Panc1 (cell line): ENCODE measurements at regions not wholly inside any gene's neighbourhood (a gene's known extent, or its start where the extent isn't known, plus 50 kb on each side); places are given as distances from the start of the nearest gene placed in this dataset.

ENCODE experiments used
- ATAC-seq: fragments of 200-7000 bp; cut with Tn5 transposase; 2 replicates; pipeline ENCODE4 v1.9.1; 2020; ENCODE audit warnings: mild to moderate bottlenecking, moderate library complexity
- BruUV-seq: library from RNA; stranded (reverse); fragments of 400-500 nt; replicated peaks from 2 replicates; lab custom pipeline; 2021; lab: Mats Ljungman, UMichigan
- CTCF ChIA-PET: fragments of 300-600 bp; sonication (Branson Sonifier 250); formaldehyde crosslinking; loops from one replicate; lab custom pipeline; 2022; ENCODE audit warnings: antibody characterized with exemption; lab: Charles Lee
- POLR2A ChIA-PET: fragments of 300-600 bp; sonication (Branson Sonifier 250); formaldehyde crosslinking; loops from one replicate; lab custom pipeline; 2022; ENCODE audit warnings: antibody characterized with exemption; lab: Charles Lee
- DNase-seq: peaks from one replicate; pipeline ENCODE4 v3.0.0-alpha.2; 2010; ENCODE audit warnings: low read depth, low spot score
- H3K27ac ChIP-seq: 2 replicates; pipeline ENCODE4 v1.5.1; 2011; ENCODE audit warnings: mild to moderate bottlenecking, low read length, inconsistent platforms
- H3K27me3 ChIP-seq: fragments of 200-500 bp; sonication (Bioruptor generic); 2 replicates; pipeline ENCODE4 v1.6.0; 2014; ENCODE audit warnings: low read length, inconsistent platforms; ENCODE audit not compliant: control insufficient read depth, insufficient read depth
- H3K36me3 ChIP-seq: fragments of 200-500 bp; sonication (Bioruptor generic); 2 replicates; pipeline ENCODE4 v1.5.1; 2014; ENCODE audit warnings: inconsistent platforms, mild to moderate bottlenecking, low read length, moderate library complexity; ENCODE audit not compliant: control insufficient read depth, insufficient read depth
- H3K4me1 ChIP-seq: 2 replicates; pipeline ENCODE4 v1.5.1; 2011; ENCODE audit warnings: inconsistent platforms, mild to moderate bottlenecking, low read length, moderate library complexity; ENCODE audit not compliant: control insufficient read depth, insufficient read depth
- H3K4me3 ChIP-seq, 2 experiments: 2 replicates each; pipeline ENCODE4 v1.5.1; 2011 to 2012; ENCODE audit warnings: low read depth in 2 of 2, low read length in 2 of 2, mild to moderate bottlenecking in 2 of 2, inconsistent platforms in 1 of 2, moderate library complexity in 1 of 2
- H3K9me3 ChIP-seq: fragments of 200-500 bp; sonication (Bioruptor generic); 2 replicates; pipeline ENCODE4 v1.5.1; 2014; ENCODE audit warnings: low read depth, mild to moderate bottlenecking, inconsistent platforms, low read length, moderate library complexity; ENCODE audit not compliant: control insufficient read depth, insufficient read depth
- CTCF ChIP-seq: fragments of 450-650 bp; IDR thresholded peaks from 2 replicates; pipeline ENCODE4 v1.5.1; 2017; ENCODE audit warnings: mild to moderate bottlenecking
- POLR2AphosphoS5 ChIP-seq: IDR thresholded peaks from 2 replicates; pipeline ENCODE4 v1.6.1; 2012; ENCODE audit warnings: mild to moderate bottlenecking, low read depth, low read length, moderate library complexity
- SIN3A ChIP-seq: IDR thresholded peaks from 2 replicates; pipeline ENCODE4 v1.6.1; 2012; ENCODE audit warnings: low read depth, mild to moderate bottlenecking, low read length, moderate library complexity, borderline replicate concordance; ENCODE audit not compliant: insufficient read depth
- TCF7L2 ChIP-seq: IDR thresholded peaks from 2 replicates; pipeline ENCODE4 v1.6.1; 2011; ENCODE audit warnings: mild to moderate bottlenecking, low read depth, low read length, inconsistent platforms
- in situ Hi-C: cut with HindIII; loops from 2 replicates; pipeline ENCODE4 v1.10.0; 2016; ENCODE audit warnings: low sequenced_read_pairs, low pct_unique_long_range_greater_than_20kb
- intact Hi-C: fragments of 100-400 bp; cut with micrococcal nuclease; formaldehyde crosslinking; loops from one replicate; pipeline ENCODE4 v1.10.0; 2022; ENCODE audit not compliant: unreplicated experiment
- TF ChIP-seq, protein P1 (sequence below), 2 experiments: IDR thresholded peaks; 2 replicates each; pipeline ENCODE4 v1.6.1; 2011 to 2012; ENCODE audit warnings: low read depth in 2 of 2, control low read depth in 1 of 2, low read length in 1 of 2, mild to moderate bottlenecking in 1 of 2, moderate library complexity in 1 of 2; ENCODE audit not compliant: insufficient read depth in 1 of 2

DNA sequence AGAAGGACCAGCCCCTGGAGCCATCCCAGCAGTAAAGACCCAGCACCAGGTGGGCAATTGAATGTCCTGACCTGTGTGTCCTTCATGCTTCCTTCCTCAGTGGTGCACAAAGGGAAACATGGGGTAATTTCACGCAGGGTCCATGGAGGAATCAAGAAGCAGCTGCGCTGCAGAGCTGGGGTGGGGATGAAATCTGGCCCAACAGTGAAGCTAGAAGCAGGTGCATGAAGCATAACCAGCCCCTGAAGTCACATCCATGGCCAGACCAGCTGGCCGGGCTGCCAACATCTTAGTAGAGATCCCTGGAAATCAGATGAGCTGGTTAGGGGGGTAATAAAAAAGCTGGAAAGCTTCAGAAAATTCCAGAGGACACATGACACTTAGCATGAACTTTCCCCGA, 646.7 kb upstream of the DEFB115 start:
- no peaks in the 10 kb centered on the region for H3K36me3 ChIP-seq
- ChIA-PET POLR2A (no interaction called here), CTCF (no interaction called here)
- intact Hi-C loops (loop anchor here (10.0 kb wide), 1 partner anchor 106 kb away; no protein-coding TSS in a partner anchor), in situ Hi-C loops (no loop called here)
- H3K4me1 ChIP-seq, result no peaks in the 10 kb centered on the region
- BruUV-seq, result no TSS peak
- no peak overlapping the region for H3K4me3 ChIP-seq
- no peak for TF ChIP-seq CTCF
- TF ChIP-seq POLR2AphosphoS5, result no peak
- TF ChIP-seq, protein P1, sequence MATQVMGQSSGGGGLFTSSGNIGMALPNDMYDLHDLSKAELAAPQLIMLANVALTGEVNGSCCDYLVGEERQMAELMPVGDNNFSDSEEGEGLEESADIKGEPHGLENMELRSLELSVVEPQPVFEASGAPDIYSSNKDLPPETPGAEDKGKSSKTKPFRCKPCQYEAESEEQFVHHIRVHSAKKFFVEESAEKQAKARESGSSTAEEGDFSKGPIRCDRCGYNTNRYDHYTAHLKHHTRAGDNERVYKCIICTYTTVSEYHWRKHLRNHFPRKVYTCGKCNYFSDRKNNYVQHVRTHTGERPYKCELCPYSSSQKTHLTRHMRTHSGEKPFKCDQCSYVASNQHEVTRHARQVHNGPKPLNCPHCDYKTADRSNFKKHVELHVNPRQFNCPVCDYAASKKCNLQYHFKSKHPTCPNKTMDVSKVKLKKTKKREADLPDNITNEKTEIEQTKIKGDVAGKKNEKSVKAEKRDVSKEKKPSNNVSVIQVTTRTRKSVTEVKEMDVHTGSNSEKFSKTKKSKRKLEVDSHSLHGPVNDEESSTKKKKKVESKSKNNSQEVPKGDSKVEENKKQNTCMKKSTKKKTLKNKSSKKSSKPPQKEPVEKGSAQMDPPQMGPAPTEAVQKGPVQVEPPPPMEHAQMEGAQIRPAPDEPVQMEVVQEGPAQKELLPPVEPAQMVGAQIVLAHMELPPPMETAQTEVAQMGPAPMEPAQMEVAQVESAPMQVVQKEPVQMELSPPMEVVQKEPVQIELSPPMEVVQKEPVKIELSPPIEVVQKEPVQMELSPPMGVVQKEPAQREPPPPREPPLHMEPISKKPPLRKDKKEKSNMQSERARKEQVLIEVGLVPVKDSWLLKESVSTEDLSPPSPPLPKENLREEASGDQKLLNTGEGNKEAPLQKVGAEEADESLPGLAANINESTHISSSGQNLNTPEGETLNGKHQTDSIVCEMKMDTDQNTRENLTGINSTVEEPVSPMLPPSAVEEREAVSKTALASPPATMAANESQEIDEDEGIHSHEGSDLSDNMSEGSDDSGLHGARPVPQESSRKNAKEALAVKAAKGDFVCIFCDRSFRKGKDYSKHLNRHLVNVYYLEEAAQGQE (IDR thresholded peaks at IDR 0.05; ENCODE audit: insufficient read depth in 1 of 2, low read depth in 2 of 2, low read length in 1 of 2), result no peak
- TF ChIP-seq TCF7L2, result no peak
- no peak for TF ChIP-seq SIN3A
- H3K27ac ChIP-seq, result no peak overlapping the region
- peaks cover 21% of the 10 kb centered on the region for H3K9me3 ChIP-seq
- no peaks in the 10 kb centered on the region for H3K27me3 ChIP-seq
- ATAC-seq (no peak), DNase-seq (no peak)

DNA sequence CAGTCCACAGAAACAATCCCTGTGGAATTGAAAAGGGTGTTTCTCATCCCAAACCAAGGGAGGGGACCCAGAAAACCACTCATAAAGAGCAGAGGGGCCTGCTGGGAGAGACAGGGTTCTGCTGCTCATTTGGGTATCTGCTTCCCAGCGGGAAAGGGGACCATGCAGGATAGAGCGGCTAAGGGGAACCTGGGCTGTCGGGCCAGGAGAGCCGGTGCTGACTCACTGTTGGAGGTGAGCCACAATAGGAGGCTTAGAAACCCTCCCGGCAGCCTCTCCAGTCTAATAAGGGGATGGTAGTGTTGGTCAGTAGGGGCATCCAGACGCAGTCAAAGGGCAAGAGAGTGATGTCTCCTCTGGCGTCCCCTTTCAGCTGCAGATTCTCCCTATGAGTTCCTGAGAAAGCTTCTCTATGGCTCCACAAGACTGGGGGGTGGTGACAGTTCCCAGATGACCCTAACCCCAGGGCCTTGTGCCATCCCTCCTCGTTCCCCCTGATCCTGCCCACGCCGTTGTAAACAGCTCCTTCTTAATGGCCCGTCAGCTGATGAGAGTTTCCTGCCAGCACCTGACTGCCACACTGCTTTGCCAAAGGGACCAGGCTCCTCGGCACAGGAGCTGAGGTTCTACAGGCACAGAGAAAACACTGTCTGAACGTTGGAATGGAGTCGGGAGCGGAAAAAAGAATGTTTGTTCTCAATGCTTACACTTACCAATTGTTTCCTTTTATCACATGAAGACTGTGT, 646.1 kb upstream of the DEFB115 start:
- intact Hi-C loops (loop anchor here (10.0 kb wide), 1 partner anchor 107 kb away; no protein-coding TSS in a partner anchor), in situ Hi-C loops (no loop called here)
- Histone ChIP-seq H3K36me3 (no peaks in the 10 kb centered on the region), H3K9me3 (peaks cover 16% of the 10 kb centered on the region), H3K27me3 (no peaks in the 10 kb centered on the region), H3K4me1 (no peaks in the 10 kb centered on the region), H3K27ac (no peak overlapping the region), H3K4me3 (no peak overlapping the region)
- ATAC-seq, result no peak
- ChIA-PET CTCF (no interaction called here), POLR2A (no interaction called here)
- no TSS peak for BruUV-seq
- no peak for TF ChIP-seq TCF7L2
- no peak for DNase-seq

GRCh38 chr20:30612344-30612743, 645.1 kb upstream of the DEFB115 start:
- ChIA-PET CTCF (no interaction called here), POLR2A (no interaction called here)
- H3K36me3 ChIP-seq, result no peaks in the 10 kb centered on the region
- no peak for ATAC-seq
- in situ Hi-C loops, result no loop called here
- peaks cover 7% of the 10 kb centered on the region for H3K9me3 ChIP-seq
- DNase-seq, result no peak
- H3K4me3 ChIP-seq, result no peak overlapping the region
- H3K27me3 ChIP-seq, result no peaks in the 10 kb centered on the region
- BruUV-seq, result no TSS peak
- intact Hi-C loops, result loop anchor here (10.0 kb wide), 1 partner anchor 108 kb away; no protein-coding TSS in a partner anchor
- no peaks in the 10 kb centered on the region for H3K4me1 ChIP-seq
- TF ChIP-seq CTCF (no peak), SIN3A (no peak)
- TF ChIP-seq, protein P1 (IDR thresholded peaks at IDR 0.05; ENCODE audit: insufficient read depth in 1 of 2, low read depth in 2 of 2, low read length in 1 of 2), result no peak
- no peak overlapping the region for H3K27ac ChIP-seq
